CD14-positive monocyte (primary cell): ENCODE measurements at regions not wholly inside any gene's neighbourhood (a gene's known extent, or its start where the extent isn't known, plus 50 kb on each side); places are given as distances from the start of the nearest gene placed in this dataset.

Source experiments
- DNase-seq, 3 donors: peaks; one replicate each; pipeline ENCODE4 v3.0.0-alpha.2; 2011 to 2022
- H2AFZ ChIP-seq: 2 replicates; pipeline ENCODE4 v1.6.0; 2012; ENCODE audit warnings: mild to moderate bottlenecking, low read depth, low read length, inconsistent platforms; ENCODE audit not compliant: insufficient read depth, poor library complexity, severe bottlenecking
- H3K27ac ChIP-seq, 2 donors: 1 replicate in 1 of 2; 2 replicates in 1 of 2; pipeline ENCODE4 v1.5.1; 2012 to 2013; ENCODE audit warnings: low read length in 2 of 2, control low read depth in 1 of 2, inconsistent platforms in 1 of 2, low read depth in 1 of 2, mild to moderate bottlenecking in 1 of 2
- H3K27me3 ChIP-seq, 2 donors: one replicate each; pipeline versions ENCODE4 v1.6.0 to v1.6.1; 2011 to 2013; ENCODE audit warnings: low read length in 2 of 2; ENCODE audit not compliant: control insufficient read depth in 2 of 2, insufficient read depth in 2 of 2
- H3K36me3 ChIP-seq, 2 donors: replicated peaks in 1 of 2; 1 replicate in 1 of 2; 2 replicates in 1 of 2; pipeline versions ENCODE4 v1.5.1 to v1.6.1; 2012 to 2013; ENCODE audit warnings: low read length in 2 of 2, control low read depth in 1 of 2, inconsistent platforms in 1 of 2, mild to moderate bottlenecking in 1 of 2; ENCODE audit not compliant: insufficient read depth in 2 of 2, control insufficient read depth in 1 of 2
- H3K4me1 ChIP-seq, 2 donors: 1 replicate in 1 of 2; 2 replicates in 1 of 2; pipeline versions ENCODE4 v1.5.1 to v1.6.1; 2012 to 2013; ENCODE audit warnings: low read length in 2 of 2, control low read depth in 1 of 2, inconsistent platforms in 1 of 2, mild to moderate bottlenecking in 1 of 2, moderate library complexity in 1 of 2; ENCODE audit not compliant: insufficient read depth in 2 of 2, control insufficient read depth in 1 of 2
- H3K4me2 ChIP-seq: replicated peaks from 2 replicates; pipeline ENCODE3; 2012; ENCODE audit warnings: low read length, moderate library complexity, mild to moderate bottlenecking; ENCODE audit not compliant: poor library complexity, severe bottlenecking; ENCODE audit errors: extremely low read depth
- H3K4me3 ChIP-seq, 3 experiments: fragments of 200-600 bp in 1 of 3; sonication (generic) in 1 of 3; replicated peaks in 1 of 3; 1 replicate in 2 of 3; 2 replicates in 1 of 3; pipeline ENCODE4 v1.5.1; 2011 to 2013; ENCODE audit warnings: low read length in 3 of 3, mild to moderate bottlenecking in 3 of 3, control low read depth in 2 of 3, low read depth in 2 of 3, inconsistent platforms in 1 of 3, moderate library complexity in 1 of 3
- H3K79me2 ChIP-seq: 2 replicates; pipeline ENCODE4 v1.6.0; 2012; ENCODE audit warnings: mild to moderate bottlenecking, control low read depth, inconsistent platforms, low read length, moderate library complexity; ENCODE audit not compliant: insufficient read depth
- H3K9ac ChIP-seq: 2 replicates; pipeline ENCODE4 v1.6.0; 2017; ENCODE audit warnings: low read length, mild to moderate bottlenecking; ENCODE audit not compliant: insufficient read depth, poor library complexity, severe bottlenecking
- H3K9me3 ChIP-seq, 2 donors: replicated peaks in 1 of 2; 1 replicate in 1 of 2; 2 replicates in 1 of 2; pipeline versions ENCODE4 v1.5.1 to v1.6.1; 2012 to 2013; ENCODE audit warnings: low read length in 2 of 2, control low read depth in 1 of 2; ENCODE audit not compliant: control insufficient read depth in 1 of 2, insufficient read depth in 1 of 2
- H4K20me1 ChIP-seq: 2 replicates; pipeline ENCODE4 v1.6.0; 2012; ENCODE audit warnings: mild to moderate bottlenecking, low read length, control low read depth, moderate library complexity; ENCODE audit not compliant: insufficient read depth
- H3K27ac Mint-ChIP-seq, 7 donors: one replicate each; pipeline ENCODE4 v1.8.0; 2020; ENCODE audit warnings: mild to moderate bottlenecking in 7 of 7, mixed read lengths in 7 of 7, moderate library complexity in 6 of 7, inconsistent platforms in 2 of 7
- H3K27me3 Mint-ChIP-seq, 3 donors: one replicate each; pipeline ENCODE4 v1.8.0; 2021 to 2022; ENCODE audit warnings: low read depth in 3 of 3, mild to moderate bottlenecking in 3 of 3, mixed read lengths in 3 of 3, moderate library complexity in 3 of 3, inconsistent platforms in 1 of 3
- H3K36me3 Mint-ChIP-seq, 2 donors: one replicate each; pipeline ENCODE4 v1.8.0; 2020; ENCODE audit warnings: mixed read lengths in 2 of 2, inconsistent platforms in 1 of 2, mild to moderate bottlenecking in 1 of 2
- H3K4me1 Mint-ChIP-seq: one replicate; pipeline ENCODE4 v1.8.0; 2020; ENCODE audit warnings: mild to moderate bottlenecking, mixed read lengths
- H3K4me3 Mint-ChIP-seq, 2 donors: one replicate each; pipeline ENCODE4 v1.8.0; 2020; ENCODE audit warnings: mild to moderate bottlenecking in 2 of 2, mixed read lengths in 2 of 2, moderate library complexity in 1 of 2
- H3K9me3 Mint-ChIP-seq, 7 donors: one replicate each; pipeline ENCODE4 v1.8.0; 2020 to 2022; ENCODE audit warnings: mixed read lengths in 7 of 7, mild to moderate bottlenecking in 6 of 7, moderate library complexity in 6 of 7, inconsistent platforms in 2 of 7
- WGBS: methylation state at CpG from one replicate; pipeline ENCODE4 v1.1.5; 2013; ENCODE audit warnings: missing lambda C conversion rate; ENCODE audit not compliant: insufficient coverage; 5-methylcytosine and 5-hydroxymethylcytosine counted together
- intact Hi-C, 2 donors: fragments of 100-400 bp; cut with micrococcal nuclease; formaldehyde crosslinking; loops; one replicate each; pipeline versions ENCODE4 v1.15.0 to v1.15.1; 2023
- TF ChIP-seq, protein P1 (sequence below): fragments of 200-600 bp; IDR thresholded peaks from one replicate; pipeline ENCODE4 v1.8.0; 2022; ENCODE audit warnings: antibody characterized with exemption, mild to moderate bottlenecking

DNA sequence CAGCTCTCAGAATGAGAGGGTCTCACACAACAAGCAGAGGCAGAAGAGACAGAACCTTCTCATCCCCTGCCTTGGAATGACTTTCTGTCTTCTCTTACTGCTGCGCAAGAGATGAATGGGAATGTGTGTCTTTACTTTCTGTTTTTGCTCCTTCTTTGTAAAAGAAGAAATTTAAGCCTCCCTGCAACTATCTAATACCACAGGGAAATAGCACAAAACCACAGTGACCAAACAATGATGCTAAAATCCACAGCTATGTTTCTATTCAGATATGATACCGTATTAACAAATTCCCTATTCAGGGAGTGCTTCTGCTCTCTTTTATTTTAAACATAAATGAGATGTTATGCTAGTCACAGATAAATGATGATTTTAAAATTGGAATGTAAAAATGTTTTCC lies 173.8 kb upstream of the RAI2 start:
- Mint-ChIP-seq H3K27me3 (no peaks in the 10 kb centered on the region), H3K9me3 (peaks cover 4 to 21% (median 10%) of the 10 kb centered on the region in 7 donors), H3K27ac (no peak overlapping the region), H3K4me3 (no peak overlapping the region), H3K4me1 (no peaks in the 10 kb centered on the region), H3K36me3 (no peaks in the 10 kb centered on the region)
- TF ChIP-seq, protein P1, sequence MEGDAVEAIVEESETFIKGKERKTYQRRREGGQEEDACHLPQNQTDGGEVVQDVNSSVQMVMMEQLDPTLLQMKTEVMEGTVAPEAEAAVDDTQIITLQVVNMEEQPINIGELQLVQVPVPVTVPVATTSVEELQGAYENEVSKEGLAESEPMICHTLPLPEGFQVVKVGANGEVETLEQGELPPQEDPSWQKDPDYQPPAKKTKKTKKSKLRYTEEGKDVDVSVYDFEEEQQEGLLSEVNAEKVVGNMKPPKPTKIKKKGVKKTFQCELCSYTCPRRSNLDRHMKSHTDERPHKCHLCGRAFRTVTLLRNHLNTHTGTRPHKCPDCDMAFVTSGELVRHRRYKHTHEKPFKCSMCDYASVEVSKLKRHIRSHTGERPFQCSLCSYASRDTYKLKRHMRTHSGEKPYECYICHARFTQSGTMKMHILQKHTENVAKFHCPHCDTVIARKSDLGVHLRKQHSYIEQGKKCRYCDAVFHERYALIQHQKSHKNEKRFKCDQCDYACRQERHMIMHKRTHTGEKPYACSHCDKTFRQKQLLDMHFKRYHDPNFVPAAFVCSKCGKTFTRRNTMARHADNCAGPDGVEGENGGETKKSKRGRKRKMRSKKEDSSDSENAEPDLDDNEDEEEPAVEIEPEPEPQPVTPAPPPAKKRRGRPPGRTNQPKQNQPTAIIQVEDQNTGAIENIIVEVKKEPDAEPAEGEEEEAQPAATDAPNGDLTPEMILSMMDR, result no peak
- WGBS, result no CpG with 5 or more reads among the region's 2 CpGs
- no peaks in the 10 kb centered on the region for H3K4me1 ChIP-seq
- no peak overlapping the region for H3K4me2 ChIP-seq
- no peak overlapping the region for H3K9ac ChIP-seq
- H3K9me3 ChIP-seq, result peaks cover 10 to 15% of the 10 kb centered on the region in 2 donors
- H3K4me3 ChIP-seq, result no peak overlapping the region
- intact Hi-C loops, result no loop called here
- no peak overlapping the region for H3K27ac ChIP-seq
- H3K36me3 ChIP-seq, result no peaks in the 10 kb centered on the region
- no peaks in the 10 kb centered on the region for H3K27me3 ChIP-seq
- H4K20me1 ChIP-seq, result no peaks in the 10 kb centered on the region
- no peak overlapping the region for H2AFZ ChIP-seq
- no peaks in the 10 kb centered on the region for H3K79me2 ChIP-seq
- no peak for DNase-seq

DNA sequence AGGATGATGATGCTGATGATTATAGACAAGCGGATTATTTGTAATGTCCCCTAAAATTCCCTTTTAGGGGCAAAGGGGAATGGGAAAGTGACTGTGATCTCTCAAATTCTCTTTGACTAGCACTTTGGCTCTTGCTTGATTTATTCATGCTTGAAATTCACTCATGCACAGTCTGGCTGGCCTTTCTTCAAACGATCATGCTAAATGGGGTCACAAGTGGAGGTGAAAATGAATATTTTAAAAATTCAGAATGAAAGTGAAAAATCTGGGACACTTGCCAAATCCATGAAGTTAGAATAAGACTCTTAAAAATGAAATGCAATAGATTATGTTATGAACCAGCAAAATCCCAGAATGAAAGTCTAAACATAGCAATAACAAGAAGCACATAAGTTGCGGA lies 173.4 kb upstream of the RAI2 start:
- H3K79me2 ChIP-seq, result no peaks in the 10 kb centered on the region
- no CpG with 5 or more reads among the region's 3 CpGs for WGBS
- no peak overlapping the region for H2AFZ ChIP-seq
- Mint-ChIP-seq H3K27me3 (peaks cover 0 to 1% (median 0%) of the 10 kb centered on the region in 3 donors), H3K27ac (no peak overlapping the region), H3K36me3 (no peaks in the 10 kb centered on the region), H3K4me1 (no peaks in the 10 kb centered on the region), H3K9me3 (peaks cover 4 to 26% (median 11%) of the 10 kb centered on the region in 7 donors), H3K4me3 (no peak overlapping the region)
- no peaks in the 10 kb centered on the region for H3K36me3 ChIP-seq
- intact Hi-C loops, result no loop called here
- H3K4me1 ChIP-seq, result no peaks in the 10 kb centered on the region
- H3K9ac ChIP-seq, result no peak overlapping the region
- H3K27ac ChIP-seq, result no peak overlapping the region
- peaks cover 10 to 15% of the 10 kb centered on the region in 2 donors for H3K9me3 ChIP-seq
- H3K27me3 ChIP-seq, result no peaks in the 10 kb centered on the region
- H4K20me1 ChIP-seq, result no peaks in the 10 kb centered on the region
- TF ChIP-seq, protein P1, result no peak
- no peak overlapping the region for H3K4me3 ChIP-seq
- H3K4me2 ChIP-seq, result no peak overlapping the region
- DNase-seq, result no peak
